Inferior parietal cortex (tissue), 1 donor: ENCODE measurements at regions not wholly inside any gene's neighbourhood (a gene's known extent, or its start where the extent isn't known, plus 50 kb on each side); places are given as distances from the start of the nearest gene placed in this dataset.

ENCODE experiments used
- DNase-seq: peaks from one replicate; pipeline ENCODE4 v3.0.0-alpha.2; 2016; ENCODE audit errors: extremely low spot score

GRCh38 chr15:37695719-37696118 is 238.7 kb upstream of the TMCO5A start:
- no peak for DNase-seq

- DNase-seq = no peak
These were observed 235.8 kb upstream of the TMCO5A start for GRCh38 chr15:37698679-37699078.

GRCh38 chr15:37701230-37701629 is 233.2 kb upstream of the TMCO5A start:
- no peak for DNase-seq

- no peak for DNase-seq
These were observed 224.8 kb upstream of the TMCO5A start for GRCh38 chr15:37709669-37710068.

GRCh38 chr15:37715101-37715500 is 219.3 kb upstream of the TMCO5A start:
- no peak for DNase-seq

GRCh38 chr15:37720267-37720666 is 214.2 kb upstream of the TMCO5A start:
- DNase-seq = no peak

GRCh38 chr15:37731146-37731746 is 203.2 kb upstream of the TMCO5A start:
- no peak for DNase-seq

GRCh38 chr15:37733628-37734027 is 200.8 kb upstream of the TMCO5A start:
- no peak for DNase-seq

- DNase-seq = no peak
These were observed 193.8 kb upstream of the TMCO5A start for GRCh38 chr15:37740623-37741141.

GRCh38 chr15:37743826-37744225 is 190.6 kb upstream of the TMCO5A start:
- no peak for DNase-seq

GRCh38 chr15:37744521-37744920 is 189.9 kb upstream of the TMCO5A start:
- no peak for DNase-seq

GRCh38 chr15:37751401-37751800 is 183.0 kb upstream of the TMCO5A start:
- DNase-seq = no peak

- no peak for DNase-seq
These were observed 178.0 kb upstream of the TMCO5A start for GRCh38 chr15:37756407-37756806.

- DNase-seq = no peak
These were observed 176.0 kb upstream of the TMCO5A start for GRCh38 chr15:37758412-37758811.

- DNase-seq = peak; percentile 7
These were observed 169.7 kb upstream of the TMCO5A start for GRCh38 chr15:37764733-37765191.

- DNase-seq = no peak
These were observed 168.7 kb upstream of the TMCO5A start for GRCh38 chr15:37765786-37766185.

GRCh38 chr15:37767841-37768455 is 166.5 kb upstream of the TMCO5A start:
- DNase-seq = no peak

GRCh38 chr15:37771465-37771864 is 163.0 kb upstream of the TMCO5A start:
- no peak for DNase-seq

GRCh38 chr15:37773111-37773860 is 161.2 kb upstream of the TMCO5A start:
- no peak for DNase-seq

- DNase-seq = no peak
These were observed 159.5 kb upstream of the TMCO5A start for GRCh38 chr15:37774961-37775360.

- DNase-seq = no peak
These were observed 157.4 kb upstream of the TMCO5A start for GRCh38 chr15:37777006-37777405.

GRCh38 chr15:37783290-37783689 is 151.2 kb upstream of the TMCO5A start:
- no peak for DNase-seq

- DNase-seq = no peak
These were observed 146.1 kb upstream of the TMCO5A start for GRCh38 chr15:37788330-37788729.
